HG02981 (cell line): ENCODE measurements at regions not wholly inside any gene's neighbourhood (a gene's known extent, or its start where the extent isn't known, plus 50 kb on each side); places are given as distances from the start of the nearest gene placed in this dataset.
"Not testable (repeated sequence)": the region's sequence is repeated elsewhere in the genome, so short reads cannot be mapped to it uniquely, and the experiment has no call there.

Experiments
- ATAC-seq: cut with Tn5 transposase; IDR thresholded peaks from one replicate; pipeline ENCODE4 v1.9.1; 2021; ENCODE audit warnings: mild to moderate bottlenecking, moderate library complexity; ENCODE audit not compliant: unreplicated experiment

- ATAC-seq: no peak
Observed at GRCh38 chr5:40165789-40166728, 513.7 kb upstream of the PTGER4 start.

GRCh38 chr5:40165106-40165788, 514.5 kb upstream of the PTGER4 start:
- ATAC-seq: no peak

GRCh38 chr5:40160435-40160834, 519.3 kb upstream of the PTGER4 start:
- no peak for ATAC-seq

- no peak for ATAC-seq
Observed at GRCh38 chr5:40154194-40154593, 525.5 kb upstream of the PTGER4 start.

GRCh38 chr5:40150896-40151295, 528.8 kb upstream of the PTGER4 start:
- no peak for ATAC-seq

GRCh38 chr5:40141896-40142295, 537.8 kb upstream of the PTGER4 start:
- no peak for ATAC-seq

- ATAC-seq: no peak
Observed at GRCh38 chr5:40141418-40141817, 538.3 kb upstream of the PTGER4 start.

GRCh38 chr5:40137223-40137622, 542.5 kb upstream of the PTGER4 start:
- no peak for ATAC-seq

- ATAC-seq: no peak
Observed at GRCh38 chr5:40134883-40135520, 544.7 kb upstream of the PTGER4 start.

- no peak for ATAC-seq
Observed at GRCh38 chr5:40124367-40124766, 555.3 kb upstream of the PTGER4 start.

GRCh38 chr5:40121236-40121635, 558.5 kb upstream of the PTGER4 start:
- no peak for ATAC-seq

GRCh38 chr5:40112875-40113274, 566.8 kb upstream of the PTGER4 start:
- no peak for ATAC-seq

- not testable (repeated sequence) for ATAC-seq
Observed at GRCh38 chr5:40111036-40111435, 568.7 kb upstream of the PTGER4 start.

GRCh38 chr5:40108764-40109390, 570.8 kb upstream of the PTGER4 start:
- ATAC-seq: not testable (repeated sequence)

- ATAC-seq: not testable (repeated sequence)
Observed at GRCh38 chr5:40107786-40108185, 571.9 kb upstream of the PTGER4 start.

- ATAC-seq: no peak
Observed at GRCh38 chr5:40106847-40107246, 572.9 kb upstream of the PTGER4 start.

- no peak for ATAC-seq
Observed at GRCh38 chr5:40098313-40098712, 581.4 kb upstream of the PTGER4 start.

- ATAC-seq: no peak
Observed at GRCh38 chr5:40093550-40093949, 586.2 kb upstream of the PTGER4 start.

- no peak for ATAC-seq
Observed at GRCh38 chr5:40089269-40089668, 590.4 kb upstream of the PTGER4 start.

- ATAC-seq: no peak
Observed at GRCh38 chr5:40084614-40085013, 595.1 kb upstream of the PTGER4 start.

GRCh38 chr5:40082313-40082712, 597.4 kb upstream of the PTGER4 start:
- ATAC-seq: no peak
